Transverse colon (tissue), 4 donors: ENCODE measurements at regions not wholly inside any gene's neighbourhood (a gene's known extent, or its start where the extent isn't known, plus 50 kb on each side); places are given as distances from the start of the nearest gene placed in this dataset.

Source experiments
- DNase-seq: peaks from one replicate; pipeline ENCODE4 v3.0.0-alpha.2; 2019
- H3K27ac ChIP-seq, 4 donors: fragments of 200-600 bp; sonication (generic); 2 replicates each; pipeline ENCODE4 v1.5.1; 2016 to 2018; ENCODE audit warnings: inconsistent platforms in 4 of 4
- H3K27me3 ChIP-seq: fragments of 200-600 bp; sonication (generic); 2 replicates; pipeline ENCODE4 v1.5.1; 2017; ENCODE audit warnings: inconsistent platforms
- H3K36me3 ChIP-seq, 4 donors: fragments of 200-600 bp; sonication (generic); 2 replicates each; pipeline ENCODE4 v1.5.1; 2017 to 2019; ENCODE audit warnings: inconsistent platforms in 4 of 4
- H3K4me1 ChIP-seq, 4 donors: fragments of 200-600 bp; sonication (generic); 2 replicates each; pipeline ENCODE4 v1.5.1; 2017 to 2020; ENCODE audit warnings: inconsistent platforms in 4 of 4
- H3K4me3 ChIP-seq, 4 donors: fragments of 200-600 bp; sonication (generic); 1 replicate in 1 of 4; 2 replicates in 3 of 4; pipeline versions ENCODE4 v1.5.1 to v1.6.1; 2017 to 2019; ENCODE audit warnings: inconsistent platforms in 4 of 4
- H3K9me3 ChIP-seq, 2 donors: fragments of 200-600 bp; sonication (generic); 2 replicates each; pipeline ENCODE4 v1.5.1; 2017 to 2019; ENCODE audit warnings: inconsistent platforms in 2 of 2
- EP300 ChIP-seq: sonication (generic); formaldehyde crosslinking; IDR thresholded peaks from one replicate; pipeline ENCODE4 v1.6.1; 2017; ENCODE audit warnings: antibody characterized with exemption, low read depth
- POLR2A ChIP-seq: fragments of 450-650 bp; IDR thresholded peaks from one replicate; pipeline ENCODE4 v1.6.1; 2016; ENCODE audit warnings: antibody characterized with exemption, mild to moderate bottlenecking, moderate library complexity
- POLR2AphosphoS5 ChIP-seq, 3 donors: sonication (generic); formaldehyde crosslinking; IDR thresholded peaks; one replicate each; pipeline ENCODE4 v1.6.1; 2016; ENCODE audit warnings: antibody characterized with exemption in 3 of 3
- WGBS, 2 donors: methylation state at CpG; one replicate each; pipeline ENCODE4 v1.1.5; 2018; ENCODE audit warnings: low coverage in 1 of 2; 5-methylcytosine and 5-hydroxymethylcytosine counted together
- in situ Hi-C, 4 donors: fragments of 200-750 bp; cut with MboI; loops; one replicate each; pipeline versions ENCODE4 v1.15.0 to v1.15.1; 2017; ENCODE audit warnings: low sequenced_read_pairs in 3 of 4, low pct_ligation_motif_present in 1 of 4, low pct_unique_long_range_greater_than_20kb in 1 of 4
- intact Hi-C: fragments of 100-400 bp; cut with DNase I; formaldehyde crosslinking; loops from one replicate; pipeline ENCODE4 v1.15.1; 2023; ENCODE audit warnings: low total_unique reads
- TF ChIP-seq, protein P1 (sequence below), 5 experiments: fragments of 200-600 bp in 3 of 5; fragments of 450-650 bp in 2 of 5; sonication (generic) in 3 of 5; IDR thresholded peaks; 1 replicate in 2 of 5; 2 replicates in 3 of 5; pipeline ENCODE4 v1.5.1; 2016 to 2017; ENCODE audit warnings: antibody characterized with exemption in 5 of 5, inconsistent platforms in 3 of 5, mild to moderate bottlenecking in 2 of 5, moderate library complexity in 1 of 5

DNA sequence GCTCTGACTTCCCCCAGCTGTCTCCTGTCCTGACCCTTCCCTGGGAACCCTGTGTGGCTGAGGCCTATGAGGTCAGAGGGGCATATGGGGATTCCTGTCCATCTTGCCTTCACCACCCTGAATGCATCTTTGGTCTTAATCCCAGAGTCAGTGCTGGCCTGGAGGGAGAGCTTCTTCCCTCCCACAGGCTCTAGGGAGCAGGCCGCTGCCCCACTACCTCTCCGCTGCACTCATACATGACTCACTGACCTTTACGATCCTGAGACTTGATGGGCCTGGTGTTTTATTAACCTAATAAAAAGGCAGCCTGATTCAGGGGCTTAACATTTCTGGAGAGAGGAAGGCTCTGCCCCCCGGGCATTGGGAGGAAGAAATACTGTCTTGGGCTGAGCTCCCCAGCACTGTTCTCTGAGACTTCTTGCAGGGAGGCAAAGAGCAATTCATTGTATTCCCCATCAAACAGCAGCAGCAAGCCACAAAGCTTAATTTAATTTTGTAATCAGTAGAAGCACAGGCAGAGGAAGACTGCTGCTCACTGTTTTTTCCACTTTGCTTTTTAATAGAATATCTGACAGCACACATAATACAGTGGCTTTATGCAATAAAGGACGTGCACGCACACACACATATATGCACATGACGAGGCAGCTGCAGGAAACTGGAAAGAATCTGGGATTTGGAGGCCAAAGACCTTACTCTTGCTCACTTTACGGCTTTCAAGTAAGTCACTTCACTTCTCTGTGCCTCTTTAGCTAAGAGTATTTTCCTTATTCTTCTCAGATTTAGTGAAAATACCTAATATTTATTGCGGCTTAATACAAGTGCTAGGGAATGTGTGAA is 89.2 kb upstream of the GRIK3 start:
- Histone ChIP-seq H3K27me3 (no peaks in the 10 kb centered on the region), H3K36me3 (no peaks in the 10 kb centered on the region), H3K9me3 (no peaks in the 10 kb centered on the region), H3K27ac (no peak overlapping the region), H3K4me1 (no peaks in the 10 kb centered on the region), H3K4me3 (no peak overlapping the region)
- TF ChIP-seq POLR2AphosphoS5 (IDR thresholded peaks at IDR 0.05) (no peak), EP300 (no peak), POLR2A (no peak)
- TF ChIP-seq, protein P1, sequence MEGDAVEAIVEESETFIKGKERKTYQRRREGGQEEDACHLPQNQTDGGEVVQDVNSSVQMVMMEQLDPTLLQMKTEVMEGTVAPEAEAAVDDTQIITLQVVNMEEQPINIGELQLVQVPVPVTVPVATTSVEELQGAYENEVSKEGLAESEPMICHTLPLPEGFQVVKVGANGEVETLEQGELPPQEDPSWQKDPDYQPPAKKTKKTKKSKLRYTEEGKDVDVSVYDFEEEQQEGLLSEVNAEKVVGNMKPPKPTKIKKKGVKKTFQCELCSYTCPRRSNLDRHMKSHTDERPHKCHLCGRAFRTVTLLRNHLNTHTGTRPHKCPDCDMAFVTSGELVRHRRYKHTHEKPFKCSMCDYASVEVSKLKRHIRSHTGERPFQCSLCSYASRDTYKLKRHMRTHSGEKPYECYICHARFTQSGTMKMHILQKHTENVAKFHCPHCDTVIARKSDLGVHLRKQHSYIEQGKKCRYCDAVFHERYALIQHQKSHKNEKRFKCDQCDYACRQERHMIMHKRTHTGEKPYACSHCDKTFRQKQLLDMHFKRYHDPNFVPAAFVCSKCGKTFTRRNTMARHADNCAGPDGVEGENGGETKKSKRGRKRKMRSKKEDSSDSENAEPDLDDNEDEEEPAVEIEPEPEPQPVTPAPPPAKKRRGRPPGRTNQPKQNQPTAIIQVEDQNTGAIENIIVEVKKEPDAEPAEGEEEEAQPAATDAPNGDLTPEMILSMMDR (IDR thresholded peaks at IDR 0.05): no peak
- 39 to 42% methylated on average over 5 to 9 of the region's 9 CpGs for WGBS, 2 donors
- no peak for DNase-seq
- in situ Hi-C loops (no loop called here), intact Hi-C loops (no loop called here)

DNA sequence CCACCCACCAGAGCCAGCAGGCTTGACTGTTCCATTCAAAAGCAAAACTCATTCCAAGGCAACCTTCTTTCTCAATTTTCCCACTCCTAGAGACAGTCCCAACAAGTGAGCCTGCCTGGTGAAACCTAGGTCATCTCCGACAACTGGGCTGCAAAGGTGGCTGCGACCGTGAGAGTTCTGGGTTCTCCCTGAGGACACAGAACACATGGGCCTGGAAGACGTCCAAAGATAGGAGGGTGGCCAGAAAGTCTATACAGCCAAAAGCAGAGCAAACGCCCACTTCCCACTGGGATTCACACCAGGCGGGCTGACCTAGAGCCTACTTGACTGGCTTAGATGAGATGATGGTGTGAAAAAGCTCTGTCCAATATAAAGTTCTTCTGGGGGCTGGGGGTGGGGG is 90.2 kb upstream of the GRIK3 start:
- Histone ChIP-seq H3K27ac (no peak overlapping the region), H3K27me3 (no peaks in the 10 kb centered on the region), H3K36me3 (no peaks in the 10 kb centered on the region), H3K4me3 (no peak overlapping the region), H3K4me1 (no peaks in the 10 kb centered on the region), H3K9me3 (no peaks in the 10 kb centered on the region)
- TF ChIP-seq, protein P1 (IDR thresholded peaks at IDR 0.05): no peak
- TF ChIP-seq POLR2A (no peak), EP300 (no peak), POLR2AphosphoS5 (IDR thresholded peaks at IDR 0.05) (no peak)
- intact Hi-C loops: no loop called here
- no peak for DNase-seq
- in situ Hi-C loops: no loop called here
- 57 to 71% methylated on average over 4 to 6 of the region's 6 CpGs for WGBS, 2 donors

DNA sequence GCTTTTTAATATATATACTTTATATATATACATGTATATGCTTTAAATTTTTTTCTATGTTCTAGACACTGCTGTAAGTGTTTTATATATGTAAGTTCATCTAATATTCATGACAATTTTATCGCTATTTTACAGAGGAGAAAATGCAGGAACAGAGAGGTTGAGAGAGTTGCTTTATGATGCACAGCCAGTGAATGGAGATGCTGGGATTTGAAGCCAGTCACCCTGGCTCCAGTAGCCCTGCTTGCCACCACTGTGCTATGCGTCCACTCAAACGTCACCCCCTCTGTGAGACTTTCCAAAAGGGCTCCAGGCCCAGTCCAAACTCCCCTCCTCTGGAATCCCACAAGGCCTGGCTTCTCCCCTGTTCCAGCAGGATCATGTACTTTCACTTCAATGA is 91.0 kb upstream of the GRIK3 start:
- no peaks in the 10 kb centered on the region for H3K27me3 ChIP-seq
- TF ChIP-seq, protein P1 (IDR thresholded peaks at IDR 0.05): no peak
- TF ChIP-seq POLR2A (no peak), POLR2AphosphoS5 (IDR thresholded peaks at IDR 0.05) (no peak), EP300 (no peak)
- DNase-seq: no peak
- H3K4me1 ChIP-seq: no peaks in the 10 kb centered on the region
- intact Hi-C loops (no loop called here), in situ Hi-C loops (no loop called here)
- H3K9me3 ChIP-seq: no peaks in the 10 kb centered on the region
- WGBS, 2 donors: 65 to 78% methylated on average over 1 to 3 of the region's 3 CpGs
- H3K27ac ChIP-seq: no peak overlapping the region
- no peak overlapping the region for H3K4me3 ChIP-seq
- no peaks in the 10 kb centered on the region for H3K36me3 ChIP-seq

DNA sequence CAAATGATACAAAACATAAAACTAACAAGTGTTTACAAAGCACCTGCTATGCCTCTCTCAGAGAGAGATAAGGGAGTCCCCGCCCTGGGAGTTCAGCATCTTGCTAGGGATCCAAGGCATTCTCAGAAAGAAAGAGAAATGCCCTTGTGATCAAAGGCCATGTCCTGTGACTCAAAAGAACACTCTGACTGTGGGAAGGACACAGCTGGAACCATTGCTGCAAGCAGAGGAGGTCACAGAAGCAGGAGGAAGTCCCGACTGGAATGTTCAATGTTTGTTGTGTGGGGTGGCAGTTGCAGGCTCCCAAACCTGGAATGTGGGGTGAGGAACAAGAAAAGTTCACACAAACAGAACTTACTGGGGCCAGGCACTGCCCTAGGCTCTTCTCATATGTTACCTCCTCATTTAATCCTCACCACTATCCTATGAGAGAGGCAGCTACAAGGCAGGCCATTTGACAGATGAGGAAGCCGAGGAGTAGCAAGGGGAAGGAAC is 93.0 kb upstream of the GRIK3 start:
- no peaks in the 10 kb centered on the region for H3K27me3 ChIP-seq
- H3K9me3 ChIP-seq: no peaks in the 10 kb centered on the region
- no peak overlapping the region for H3K4me3 ChIP-seq
- WGBS, 2 donors: 44 to 60% methylated on average over 1 to 3 of the region's 3 CpGs
- DNase-seq: no peak
- intact Hi-C loops: no loop called here
- H3K36me3 ChIP-seq: no peaks in the 10 kb centered on the region
- TF ChIP-seq POLR2A: no peak
- TF ChIP-seq EP300: no peak
- TF ChIP-seq POLR2AphosphoS5 (IDR thresholded peaks at IDR 0.05): no peak
- TF ChIP-seq, protein P1 (IDR thresholded peaks at IDR 0.05): no peak
- no peaks in the 10 kb centered on the region for H3K4me1 ChIP-seq
- in situ Hi-C loops: no loop called here
- no peak overlapping the region for H3K27ac ChIP-seq
